K562 (cell line): ENCODE measurements at regions not wholly inside any gene's neighbourhood (a gene's known extent, or its start where the extent isn't known, plus 50 kb on each side); places are given as distances from the start of the nearest gene placed in this dataset.

Experiments used
- ATAC-seq: fragments of 200-7000 bp; cut with Tn5 transposase; 3 replicates; pipeline ENCODE4 v1.9.1; 2020; ENCODE audit warnings: moderate library complexity
- BruUV-seq: library from RNA; stranded (reverse); fragments of 400-500 nt; replicated peaks from 2 replicates; lab custom pipeline; 2021; lab: Mats Ljungman, UMichigan
- CTCF ChIA-PET: fragments of 300-600 bp; formaldehyde crosslinking; extraction: SDS; loops from one replicate; lab custom pipeline; 2021; ENCODE audit warnings: low intra/inter-chr PET ratio; lab: Yijun Ruan, JAX
- POLR2A ChIA-PET: fragments of 300-600, 350-650 bp; sonication (Branson Sonifier 250); formaldehyde crosslinking; extraction: SDS; loops from one replicate; lab custom pipeline; 2021; ENCODE audit warnings: antibody characterized with exemption, inconsistent platforms; lab: Yijun Ruan, JAX
- DNase-seq, 4 experiments: peaks; one replicate each; pipeline versions ENCODE4 v3.0.0 to v3.0.0-alpha.2; 2011 to 2018; ENCODE audit warnings: low spot score in 3 of 4, mixed read lengths in 3 of 4; ENCODE audit errors: extremely low read depth in 1 of 4
- FAIRE-seq: peaks from 2 replicates; lab custom pipeline; 2011; peaks lifted over from hg19 to GRCh38; lab: Jason Lieb, UNC
- H2AFZ ChIP-seq: 2 replicates; pipeline ENCODE4 v1.6.0; 2011; ENCODE audit warnings: low read depth, low read length, control low read depth, inconsistent platforms
- H3K27ac ChIP-seq: fragments of 200-600 bp; 3 replicates; pipeline ENCODE4 v1.8.0; 2011; ENCODE audit warnings: low read depth, mild to moderate bottlenecking, control low read depth, inconsistent platforms, low read length, moderate library complexity, mixed read lengths; ENCODE audit errors: extremely low read depth
- H3K27me3 ChIP-seq, 2 experiments: fragments of 300-600 bp in 1 of 2; 2 replicates in 1 of 2; 3 replicates in 1 of 2; pipeline versions ENCODE4 v1.6.0 to v1.8.0; 2011; ENCODE audit warnings: inconsistent platforms in 2 of 2, low read length in 2 of 2, mild to moderate bottlenecking in 1 of 2, mixed read lengths in 1 of 2, moderate library complexity in 1 of 2; ENCODE audit not compliant: control insufficient read depth in 2 of 2, insufficient read depth in 2 of 2
- H3K36me3 ChIP-seq: fragments of 300-600 bp; 3 replicates; pipeline ENCODE4 v1.8.0; 2011; ENCODE audit warnings: mild to moderate bottlenecking, low read length, inconsistent platforms; ENCODE audit not compliant: control insufficient read depth, insufficient read depth
- H3K4me1 ChIP-seq, 2 experiments: fragments of 200-600 bp in 1 of 2; replicated peaks in 1 of 2; 2 replicates in 1 of 2; 3 replicates in 1 of 2; pipeline versions ENCODE4 v1.5.1 to v1.8.0; 2011; ENCODE audit warnings: inconsistent platforms in 2 of 2, low read length in 2 of 2, mild to moderate bottlenecking in 1 of 2, mixed read lengths in 1 of 2, moderate library complexity in 1 of 2; ENCODE audit not compliant: control insufficient read depth in 2 of 2, insufficient read depth in 2 of 2
- H3K4me2 ChIP-seq: 2 replicates; pipeline ENCODE4 v1.6.1; 2011; ENCODE audit warnings: low read length, control low read depth, inconsistent platforms, mixed read lengths; ENCODE audit not compliant: insufficient read depth
- H3K4me3 ChIP-seq: fragments of 200-600 bp; sonication (generic), shearing (Covaris generic); 2 replicates; pipeline ENCODE4 v1.5.1; 2016; ENCODE audit warnings: control low read depth, inconsistent platforms
- H3K79me2 ChIP-seq: fragments of 200-600 bp; 3 replicates; pipeline ENCODE4 v1.8.0; 2011; ENCODE audit warnings: low read length, inconsistent platforms; ENCODE audit not compliant: control insufficient read depth, insufficient read depth
- H3K9ac ChIP-seq, 2 experiments: 2 replicates each; pipeline versions ENCODE4 v1.6.0 to v1.6.1; 2011; ENCODE audit warnings: low read depth in 2 of 2, low read length in 2 of 2, control low read depth in 1 of 2, inconsistent platforms in 1 of 2, mild to moderate bottlenecking in 1 of 2, mixed read lengths in 1 of 2; ENCODE audit not compliant: insufficient read depth in 1 of 2
- H3K9me1 ChIP-seq: one replicate; pipeline ENCODE4 v1.6.0; 2011; ENCODE audit warnings: inconsistent platforms, mild to moderate bottlenecking, low read length, moderate library complexity; ENCODE audit not compliant: control insufficient read depth, insufficient read depth
- H3K9me3 ChIP-seq: replicated peaks from 2 replicates; pipeline ENCODE4 v1.5.1; 2011; ENCODE audit warnings: low read depth, low read length, inconsistent platforms; ENCODE audit not compliant: control insufficient read depth, insufficient read depth
- H4K20me1 ChIP-seq: replicated peaks from 2 replicates; pipeline ENCODE4 v1.6.1; 2011; ENCODE audit warnings: low read length, inconsistent platforms, mixed read lengths; ENCODE audit not compliant: control insufficient read depth, insufficient read depth
- DACH1 ChIP-seq: fragments of 450-650 bp; IDR thresholded peaks from 2 replicates; pipeline ENCODE4 v1.6.1; 2018; ENCODE audit not compliant: partially characterized antibody
- HNRNPH1 ChIP-seq: fragments of 200-400 bp; formaldehyde crosslinking; optimal IDR thresholded peaks from 2 replicates; pipeline ENCODE3; 2017; ENCODE audit warnings: low read depth, mild to moderate bottlenecking, low read length, moderate library complexity
- L3MBTL2 ChIP-seq: fragments of 450-650 bp; IDR thresholded peaks from 2 replicates; pipeline ENCODE4 v1.6.1; 2016; ENCODE audit warnings: mild to moderate bottlenecking, moderate library complexity
- LCOR ChIP-seq: sonication (generic); formaldehyde crosslinking; IDR thresholded peaks from 2 replicates; pipeline ENCODE4 v1.8.0; 2022; ENCODE audit warnings: mild to moderate bottlenecking, missing genetic modification reagents
- MTA2 ChIP-seq: fragments of 450-650 bp; IDR thresholded peaks from 2 replicates; pipeline ENCODE4 v1.6.1; 2016; ENCODE audit warnings: low read depth
- NCOA4 ChIP-seq: fragments of 450-650 bp; IDR thresholded peaks from 2 replicates; pipeline ENCODE4 v1.6.1; 2018; ENCODE audit warnings: mild to moderate bottlenecking; ENCODE audit not compliant: partially characterized antibody
- NFRKB ChIP-seq: fragments of 450-650 bp; IDR thresholded peaks from 2 replicates; pipeline ENCODE4 v1.6.1; 2016; ENCODE audit warnings: low read depth
- RBM22 ChIP-seq: fragments of 200-400 bp; formaldehyde crosslinking; IDR thresholded peaks from 2 replicates; pipeline ENCODE4 v1.6.1; 2018; ENCODE audit warnings: low read length, low read depth; ENCODE audit not compliant: poor library complexity, severe bottlenecking
- SMAD4 ChIP-seq: fragments of 250-450 bp; sonication (Bioruptor Pico); conservative IDR thresholded peaks from 2 replicates; pipeline ENCODE4 v1.8.0; 2021; ENCODE audit warnings: inconsistent platforms, mild to moderate bottlenecking, moderate library complexity
- ZKSCAN8 ChIP-seq: fragments of 200-800 bp; sonication (Bioruptor generic); IDR thresholded peaks from 2 replicates; pipeline ENCODE4 v1.6.1; 2016; ENCODE audit warnings: missing genetic modification characterization, missing compliant biosample characterization
- ZNF175 ChIP-seq: fragments of 200-800 bp; sonication (Bioruptor generic); IDR thresholded peaks from 2 replicates; pipeline ENCODE4 v1.6.1; 2016; ENCODE audit warnings: low read depth, mild to moderate bottlenecking, missing genetic modification characterization, missing compliant biosample characterization
- ZNF347 ChIP-seq: fragments of 450-650 bp; formaldehyde crosslinking; IDR thresholded peaks from 2 replicates; pipeline ENCODE4 v1.4.0; 2020; ENCODE audit warnings: low read depth, mild to moderate bottlenecking, moderate library complexity
- ZNF75A ChIP-seq: fragments of 450-650 bp; formaldehyde crosslinking; IDR thresholded peaks from 2 replicates; pipeline ENCODE4 v1.4.0; 2020; ENCODE audit warnings: mild to moderate bottlenecking
- WGBS: fragments of 100-300 bp; shearing (Covaris generic); methylation state at CpG from one replicate; pipeline ENCODE4 v1.1.6; 2016; ENCODE audit warnings: low coverage, mixed read lengths; ENCODE audit not compliant: insufficient coverage; ENCODE audit errors: missing lambda C conversion rate; 5-methylcytosine and 5-hydroxymethylcytosine counted together
- in situ Hi-C: fragments of 300-500 bp; cut with MboI; formaldehyde crosslinking; loops from 4 replicates; pipeline ENCODE4 v1.15.0; 2018; ENCODE audit warnings: inconsistent platforms, mixed read lengths
- intact Hi-C: fragments of 100-400 bp; cut with micrococcal nuclease; formaldehyde crosslinking; loops from 2 replicates; pipeline ENCODE4 v1.14.2; 2022

- intact Hi-C loops, result no loop called here
- in situ Hi-C loops, result no loop called here
- POLR2A ChIA-PET, result no interaction called here
- ATAC-seq, result no peak; the same call in 2 of the 3 replicates
- Histone ChIP-seq H3K4me2 (no peak overlapping the region), H3K4me1 (peaks cover 0 to 2% of the 10 kb centered on the region in 2 experiments; a peak in 1 of 5 replicates), H3K36me3 (no peaks in the 10 kb centered on the region), H3K9me3 (no peaks in the 10 kb centered on the region), H3K79me2 (no peaks in the 10 kb centered on the region), H3K9ac (no peak overlapping the region), H3K27me3 (no peaks in the 10 kb centered on the region), H2AFZ (peak overlapping the region; percentile 64), H3K27ac (no peak overlapping the region), H4K20me1 (no peaks in the 10 kb centered on the region), H3K9me1 (no peaks in the 10 kb centered on the region), H3K4me3 (no peak overlapping the region)
- CTCF ChIA-PET, result no interaction called here
- BruUV-seq, result no TSS peak
- no peak for FAIRE-seq
- 28% methylated on average over 2 of the region's 2 CpGs for WGBS
- no peak for DNase-seq
- TF ChIP-seq LCOR (CRISPR knock-in tag) (no peak), RBM22 (no peak), ZKSCAN8 (no peak), NCOA4 (no peak), L3MBTL2 (no peak), DACH1 (no peak), ZNF175 (CRISPR knock-in tag) (0 out of 2 replicates have a peak, but pooled peaks have one; percentile 50), ZNF347 (CRISPR knock-in tag) (no peak), HNRNPH1 (no peak), SMAD4 (CRISPR knock-in tag) (0 out of 2 replicates have a peak, but pooled peaks have one; percentile 16), MTA2 (no peak), NFRKB (no peak), ZNF75A (no peak)
Observed at GRCh38 chr11:91851908-91852307, 372.7 kb upstream of the FAT3 start.
